Heart left ventricle (tissue), 16 donors: ENCODE measurements at regions not wholly inside any gene's neighbourhood (a gene's known extent, or its start where the extent isn't known, plus 50 kb on each side); places are given as distances from the start of the nearest gene placed in this dataset.

ENCODE experiments used
- ATAC-seq, 4 donors: fragments of 200-7000 bp; cut with Tn5 transposase; one replicate each; pipeline ENCODE4 v1.9.1; 2020 to 2022; ENCODE audit warnings: moderate library complexity in 4 of 4, mild to moderate bottlenecking in 3 of 4, moderate number of reproducible peaks in 1 of 4
- DNase-seq, 5 donors: peaks; one replicate each; pipeline ENCODE4 v3.0.0-alpha.2; 2020
- H3K27ac ChIP-seq, 12 donors: fragments of 200-600 bp; sonication (generic) in 4 of 12; one replicate each; pipeline versions ENCODE4 v1.5.0 to v1.8.0; 2016 to 2022; ENCODE audit warnings: mild to moderate bottlenecking in 2 of 12
- H3K27me3 ChIP-seq, 9 donors: fragments of 200-600 bp; sonication (generic) in 2 of 9; one replicate each; pipeline versions ENCODE4 v1.5.1 to v1.8.0; 2016 to 2022; ENCODE audit warnings: mild to moderate bottlenecking in 3 of 9
- H3K36me3 ChIP-seq, 9 donors: fragments of 200-600 bp; sonication (generic) in 2 of 9; one replicate each; pipeline versions ENCODE4 v1.5.0 to v1.8.0; 2018 to 2022; ENCODE audit warnings: mild to moderate bottlenecking in 2 of 9
- H3K4me1 ChIP-seq, 12 donors: fragments of 200-600 bp; sonication (generic) in 4 of 12; one replicate each; pipeline versions ENCODE4 v1.5.0 to v1.8.0; 2016 to 2022; ENCODE audit warnings: mild to moderate bottlenecking in 3 of 12
- H3K4me3 ChIP-seq, 12 donors: fragments of 200-600 bp; sonication (generic) in 4 of 12; one replicate each; pipeline versions ENCODE4 v1.5.0 to v1.8.0; 2017 to 2022; ENCODE audit warnings: mild to moderate bottlenecking in 9 of 12, moderate library complexity in 4 of 12
- H3K9me3 ChIP-seq, 12 donors: fragments of 200-600 bp; sonication (generic) in 4 of 12; one replicate each; pipeline versions ENCODE4 v1.5.0 to v1.8.0; 2016 to 2022; ENCODE audit warnings: mild to moderate bottlenecking in 1 of 12
- CTCF ChIP-seq, 12 donors: fragments of 200-600 bp; sonication (generic) in 4 of 12; IDR thresholded peaks; one replicate each; pipeline versions ENCODE4 v1.5.0 to v1.8.0; 2018 to 2022; ENCODE audit warnings: antibody characterized with exemption in 12 of 12, mild to moderate bottlenecking in 5 of 12
- POLR2A ChIP-seq, 2 donors: fragments of 450-650 bp; IDR thresholded peaks; one replicate each; pipeline ENCODE4 v1.6.1; 2017; ENCODE audit warnings: antibody characterized with exemption in 2 of 2, mild to moderate bottlenecking in 2 of 2, moderate library complexity in 2 of 2
- WGBS, 4 donors: extraction: QIAGEN DNeasy Blood & Tissue Kit in 2 of 4; methylation state at CpG; one replicate each; pipeline versions ENCODE4 v1.1.5 to v1.1.7; 2013 to 2018; 5-methylcytosine and 5-hydroxymethylcytosine counted together
- intact Hi-C, 10 donors: fragments of 100-400 bp; cut with DNase I; formaldehyde crosslinking; loops; one replicate each; pipeline versions ENCODE4 v1.11.1 to v1.14.2; 2022
- donor health status: ischemic (EF 13 %, LVEDD 7.1; RV severe dilation, severe dysfunction).
- donor health status: healthy with polysubstance abuse.
- donor health status: DM: no; HTN: yes; CAD: no.
- donor health status: DM: no; HTN: no; CAD: no.
- donor health status: ischemic (EF 25% LVEDD 6.9; RV normal size, moderate dysfunction).
- donor health status: ischemic (EF 25% LVEDD 5.7; RV mildly dilated, moderate dysfunction).
- donor health status: healthy.
- donor health status: DM: yes; HTN: yes; CAD: no.
- donor health status: ischemic (EF 35%, LVEDD 5.7; RV mildly dilated, moderate dysfunction).
- donor health status: nonischemic (EF 11% LVEDD 7.7; RV severe dilation, severe dysfunction).
- donor health status: DM: yes; HTN: yes; CAD: no.
- donor health status: PGD.
- donor health status: ischemic (EF 29% LVEDD 5.4; RV normal size, mild dysfunction).
- donor health status: nonischemic (EF 23%, LVEDD 6.1; RV moderate dilation, normal function).

- H3K9me3 ChIP-seq = no peaks in the 10 kb centered on the region
- DNase-seq (no peak), ATAC-seq (no peak)
- H3K27ac ChIP-seq = no peak overlapping the region
- TF ChIP-seq POLR2A (IDR thresholded peaks at IDR 0.05) (no peak), CTCF (IDR thresholded peaks at IDR 0.05) (no peak)
- no peaks in the 10 kb centered on the region for H3K27me3 ChIP-seq
- 75 to 84% (median 79%) methylated on average over 2 of the region's 2 CpGs for WGBS, 4 donors
- intact Hi-C loops = no loop called here
- H3K4me3 ChIP-seq = no peak overlapping the region
- H3K36me3 ChIP-seq = no peaks in the 10 kb centered on the region
- no peaks in the 10 kb centered on the region for H3K4me1 ChIP-seq
Observed at GRCh38 chr2:16899958-16900357, 234.3 kb upstream of the CYRIA start.

GRCh38 chr2:16890081-16890480 lies 224.4 kb upstream of the CYRIA start:
- Histone ChIP-seq H3K36me3 (no peaks in the 10 kb centered on the region), H3K9me3 (no peaks in the 10 kb centered on the region), H3K4me1 (no peaks in the 10 kb centered on the region), H3K4me3 (no peak overlapping the region), H3K27ac (no peak overlapping the region), H3K27me3 (peaks cover 0 to 5% (median 0%) of the 10 kb centered on the region in 9 donors)
- WGBS, 4 donors = 59 to 79% (median 63%) methylated on average over 4 of the region's 4 CpGs
- intact Hi-C loops = no loop called here
- TF ChIP-seq POLR2A (IDR thresholded peaks at IDR 0.05) (no peak), CTCF (IDR thresholded peaks at IDR 0.05) (no peak)
- ATAC-seq = no peak
- DNase-seq = no peak

- Histone ChIP-seq H3K9me3 (no peaks in the 10 kb centered on the region), H3K27ac (no peak overlapping the region), H3K4me3 (no peak overlapping the region), H3K27me3 (peaks cover 0 to 5% (median 0%) of the 10 kb centered on the region in 9 donors), H3K36me3 (no peaks in the 10 kb centered on the region), H3K4me1 (no peaks in the 10 kb centered on the region)
- ATAC-seq = no peak
- TF ChIP-seq POLR2A (IDR thresholded peaks at IDR 0.05) (no peak), CTCF (IDR thresholded peaks at IDR 0.05) (no peak)
- intact Hi-C loops = no loop called here
- WGBS, 4 donors = 27 to 44% (median 41%) methylated on average over 1 of the region's 1 CpG
- DNase-seq = no peak
Observed at GRCh38 chr2:16885027-16885426, 219.4 kb upstream of the CYRIA start.

- no peak overlapping the region for H3K4me3 ChIP-seq
- no peaks in the 10 kb centered on the region for H3K9me3 ChIP-seq
- ATAC-seq (no peak), DNase-seq (no peak)
- H3K27ac ChIP-seq = no peak overlapping the region
- H3K4me1 ChIP-seq = no peaks in the 10 kb centered on the region
- peaks cover 0 to 5% (median 0%) of the 10 kb centered on the region in 9 donors for H3K27me3 ChIP-seq
- H3K36me3 ChIP-seq = no peaks in the 10 kb centered on the region
- intact Hi-C loops = no loop called here
- TF ChIP-seq CTCF (IDR thresholded peaks at IDR 0.05) (no peak), POLR2A (IDR thresholded peaks at IDR 0.05) (no peak)
- WGBS, 4 donors = 56 to 72% (median 65%) methylated on average over 3 of the region's 3 CpGs
Observed at GRCh38 chr2:16882706-16883105, 217.1 kb upstream of the CYRIA start.
